KOPT-K1 (cell line): ENCODE measurements at regions not wholly inside any gene's neighbourhood (a gene's known extent, or its start where the extent isn't known, plus 50 kb on each side); places are given as distances from the start of the nearest gene placed in this dataset.

Experiments
- H3K27ac ChIP-seq: fragments of 200-600 bp; sonication (generic); 2 replicates; pipeline ENCODE4 v1.5.1; 2016; ENCODE audit warnings: antibody characterized with exemption, mild to moderate bottlenecking, low read depth, low read length; ENCODE audit not compliant: poor library complexity, severe bottlenecking
- H3K36me3 ChIP-seq: fragments of 200-600 bp; sonication (generic); 2 replicates; pipeline ENCODE4 v1.5.1; 2017; ENCODE audit warnings: antibody characterized with exemption, mild to moderate bottlenecking, low read length, moderate library complexity; ENCODE audit not compliant: insufficient read depth
- H3K9me3 ChIP-seq: fragments of 200-600 bp; sonication (generic); 2 replicates; pipeline ENCODE4 v1.5.1; 2017; ENCODE audit warnings: antibody characterized with exemption, low read length, mild to moderate bottlenecking; ENCODE audit not compliant: insufficient read depth, poor library complexity, severe bottlenecking

DNA sequence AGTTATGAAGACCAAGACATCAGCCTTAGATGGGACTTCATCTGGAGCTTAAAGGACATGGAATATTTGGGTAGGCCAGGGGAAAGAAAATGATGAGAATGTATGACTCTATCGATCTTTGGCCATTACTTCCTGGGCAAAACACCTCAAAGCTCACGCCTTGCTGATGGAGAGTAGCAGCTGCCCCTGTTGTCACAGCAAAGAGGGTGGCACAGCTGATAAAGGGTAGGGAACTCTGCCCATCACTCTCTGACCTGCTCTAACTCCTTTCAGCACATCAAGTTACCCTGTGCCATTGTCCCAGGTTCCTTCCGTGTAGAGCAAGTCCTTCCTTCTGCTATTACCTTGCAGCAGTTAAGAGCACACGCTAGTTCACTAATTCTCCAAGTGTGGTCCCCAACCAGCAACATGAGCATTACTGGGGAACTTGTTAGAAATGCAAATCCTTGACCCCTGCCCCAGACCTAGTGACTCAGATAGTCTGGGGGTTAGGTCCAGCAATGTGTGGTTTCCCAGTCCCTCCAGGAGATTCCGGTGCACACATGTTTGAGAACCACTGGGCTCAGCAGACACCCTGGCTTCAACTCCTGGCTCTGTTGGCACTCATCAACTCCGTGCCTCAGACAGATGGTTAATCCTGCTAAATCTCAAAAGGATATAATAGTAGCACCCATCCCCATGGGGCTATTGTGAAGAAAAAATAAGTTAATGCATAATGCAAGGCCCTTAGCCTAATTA, 93.7 kb upstream of the EEA1 start:
- no peaks in the 10 kb centered on the region for H3K36me3 ChIP-seq
- H3K9me3 ChIP-seq = no peaks in the 10 kb centered on the region
- no peak overlapping the region for H3K27ac ChIP-seq

DNA sequence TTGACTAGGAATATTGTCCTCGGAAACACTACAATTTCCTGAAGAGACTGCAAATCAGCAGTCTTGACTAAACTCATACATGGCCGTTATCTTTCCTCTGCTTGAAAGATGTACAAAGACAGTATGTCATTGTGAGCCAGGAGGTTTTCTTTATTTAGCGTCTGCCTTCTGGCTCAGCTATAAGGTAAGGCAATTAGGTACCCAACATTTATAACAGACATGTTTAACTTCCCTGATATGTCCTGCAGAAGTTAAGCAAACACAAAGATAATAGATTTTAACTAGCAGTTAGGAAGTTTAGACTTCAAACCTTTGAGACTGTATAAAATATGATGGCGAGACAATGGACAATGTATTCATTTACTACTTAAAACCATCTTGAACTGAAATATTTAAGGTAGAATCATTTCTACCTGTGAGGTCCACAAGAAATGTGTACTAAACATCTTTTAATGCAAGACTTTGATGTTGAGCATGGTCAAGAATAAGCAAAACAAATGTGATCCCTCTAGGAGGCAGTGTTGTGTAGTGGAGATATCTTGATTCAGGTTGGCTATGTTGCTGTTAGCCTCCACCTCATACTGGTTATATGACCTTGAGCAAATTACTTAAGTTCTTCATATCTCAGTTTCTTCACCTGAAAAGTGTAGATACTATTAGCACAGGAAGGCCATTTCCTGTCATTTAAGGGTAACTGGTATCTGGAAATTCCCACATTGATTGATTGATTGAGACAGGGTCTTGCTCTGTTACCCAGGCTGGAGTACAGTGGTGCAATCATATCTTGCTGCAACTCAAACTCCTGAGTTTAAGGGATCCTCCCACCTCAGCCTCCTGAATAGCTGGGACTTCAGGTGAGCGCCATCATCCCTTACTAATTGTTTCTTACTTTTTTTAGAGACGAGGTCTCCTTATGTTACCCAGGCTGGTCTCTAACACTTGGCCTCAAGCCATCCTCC, 96.3 kb upstream of the EEA1 start:
- Histone ChIP-seq H3K36me3 (no peaks in the 10 kb centered on the region), H3K27ac (no peak overlapping the region), H3K9me3 (no peaks in the 10 kb centered on the region)

DNA sequence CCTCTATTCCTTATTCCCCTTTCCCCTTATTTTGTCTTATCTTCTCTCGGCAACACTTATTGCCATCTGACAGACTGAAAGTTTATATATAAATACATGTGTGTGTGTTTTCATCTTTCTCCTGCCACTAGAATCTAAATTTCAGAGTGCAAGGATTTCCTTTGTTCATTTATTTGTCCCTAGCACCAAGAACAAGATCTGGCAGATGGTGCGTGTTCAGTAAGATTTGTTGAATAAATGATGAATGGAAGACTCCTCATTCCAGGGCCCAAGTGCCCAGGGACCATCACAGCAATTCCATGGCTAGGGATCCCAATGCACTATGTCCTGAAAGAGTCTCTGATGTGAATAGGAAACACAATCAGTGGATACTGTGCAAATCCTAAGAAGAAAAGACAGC, 97.9 kb upstream of the EEA1 start:
- H3K27ac ChIP-seq = no peak overlapping the region
- H3K36me3 ChIP-seq = no peaks in the 10 kb centered on the region
- no peaks in the 10 kb centered on the region for H3K9me3 ChIP-seq

DNA sequence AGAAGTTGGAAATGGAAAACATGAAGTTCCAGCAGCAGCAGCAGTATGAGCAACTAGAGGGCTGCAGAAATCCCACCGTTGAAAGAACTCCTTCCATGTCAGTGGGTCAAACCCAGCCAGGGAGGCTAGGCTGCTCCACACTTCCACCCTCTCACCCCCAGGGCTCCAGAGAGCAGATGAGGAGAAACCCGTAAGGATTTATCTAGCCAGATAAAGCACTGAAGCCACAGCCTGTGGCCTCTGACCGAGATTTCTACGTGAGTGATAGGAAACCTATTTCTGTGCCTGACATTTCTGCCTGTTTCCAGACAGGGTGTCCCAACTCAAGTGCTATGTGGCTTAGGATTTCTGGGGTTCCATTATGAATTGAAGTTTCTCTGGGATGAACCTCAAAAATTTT, 100.0 kb upstream of the EEA1 start:
- Histone ChIP-seq H3K27ac (no peak overlapping the region), H3K9me3 (no peaks in the 10 kb centered on the region), H3K36me3 (no peaks in the 10 kb centered on the region)

DNA sequence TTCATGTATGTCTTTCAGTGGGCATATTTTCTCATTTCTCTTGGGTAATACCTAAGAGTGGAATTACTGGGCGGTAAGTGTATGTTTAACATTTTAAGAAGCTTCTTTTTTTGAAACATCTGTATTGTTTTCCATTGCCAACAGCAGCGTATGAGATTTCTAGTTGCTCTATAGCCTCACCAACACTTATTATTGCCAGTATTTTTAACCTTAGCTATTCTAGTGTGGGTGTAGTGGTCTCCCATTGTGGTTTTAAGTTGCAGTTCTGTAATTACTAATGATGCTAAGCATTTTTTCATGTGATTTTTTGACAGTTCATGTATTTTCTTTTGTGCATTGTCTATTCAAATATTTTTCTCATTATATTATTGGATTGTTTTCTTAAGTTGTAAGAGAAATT, 101.9 kb upstream of the EEA1 start:
- H3K36me3 ChIP-seq = no peaks in the 10 kb centered on the region
- no peak overlapping the region for H3K27ac ChIP-seq
- no peaks in the 10 kb centered on the region for H3K9me3 ChIP-seq

DNA sequence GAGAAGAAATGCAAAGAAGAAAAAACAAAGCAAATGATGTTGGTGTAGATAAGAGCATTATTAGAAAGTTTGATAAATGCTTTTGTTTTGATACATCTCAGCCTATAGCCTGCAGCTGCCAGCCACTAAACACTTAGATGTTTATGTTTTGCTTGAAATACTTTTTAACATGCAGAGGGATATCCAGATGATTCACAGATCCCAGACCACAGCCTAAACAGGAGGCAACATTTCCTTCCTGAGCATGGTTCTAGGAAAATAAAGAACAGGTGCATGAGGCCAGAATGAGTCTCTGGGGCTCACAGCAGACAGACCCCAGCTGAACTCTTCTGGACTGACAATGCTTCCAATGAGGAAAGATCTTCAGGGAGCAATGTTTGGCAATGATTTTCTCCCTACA, 103.7 kb upstream of the EEA1 start:
- Histone ChIP-seq H3K27ac (no peak overlapping the region), H3K36me3 (no peaks in the 10 kb centered on the region), H3K9me3 (no peaks in the 10 kb centered on the region)

DNA sequence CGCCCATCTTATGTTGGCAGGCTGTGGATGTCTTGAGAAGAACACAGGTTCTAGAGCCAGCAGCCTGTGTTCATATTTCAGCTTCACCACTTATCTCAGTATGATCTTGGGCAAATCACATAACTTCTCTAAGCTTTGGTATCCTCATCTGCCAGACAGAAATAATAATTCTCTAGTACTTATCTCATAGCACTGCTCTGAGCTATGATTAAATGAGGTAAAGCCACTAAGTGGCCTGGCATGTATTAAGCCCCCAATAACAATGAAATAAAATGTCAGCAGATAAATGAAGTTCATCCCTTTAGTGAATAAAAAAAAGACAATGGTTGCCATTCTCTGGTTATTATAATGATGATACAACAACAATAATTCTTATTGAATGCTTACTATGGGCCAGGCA, 104.9 kb upstream of the EEA1 start:
- H3K36me3 ChIP-seq = no peaks in the 10 kb centered on the region
- no peak overlapping the region for H3K27ac ChIP-seq
- no peaks in the 10 kb centered on the region for H3K9me3 ChIP-seq

DNA sequence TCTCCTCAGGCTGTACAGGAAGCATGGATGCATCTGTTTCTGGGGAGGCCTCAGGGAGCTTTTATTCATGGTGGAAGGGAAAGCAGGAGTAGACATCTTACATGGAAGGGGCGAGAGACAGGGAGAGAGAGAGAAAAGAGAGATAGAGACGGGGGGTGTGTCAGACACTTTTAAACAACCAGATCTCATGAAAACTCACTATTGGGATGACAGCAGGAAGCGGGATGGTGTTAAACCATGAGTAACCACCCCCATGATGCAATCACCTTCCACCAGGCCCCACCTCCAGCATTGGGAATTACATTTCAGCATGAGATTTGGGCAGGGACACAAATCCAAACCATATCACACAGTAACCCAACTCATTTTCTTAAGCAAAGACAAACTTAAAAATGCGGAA, 110.0 kb upstream of the EEA1 start:
- H3K36me3 ChIP-seq = no peaks in the 10 kb centered on the region
- no peaks in the 10 kb centered on the region for H3K9me3 ChIP-seq
- H3K27ac ChIP-seq = no peak overlapping the region

DNA sequence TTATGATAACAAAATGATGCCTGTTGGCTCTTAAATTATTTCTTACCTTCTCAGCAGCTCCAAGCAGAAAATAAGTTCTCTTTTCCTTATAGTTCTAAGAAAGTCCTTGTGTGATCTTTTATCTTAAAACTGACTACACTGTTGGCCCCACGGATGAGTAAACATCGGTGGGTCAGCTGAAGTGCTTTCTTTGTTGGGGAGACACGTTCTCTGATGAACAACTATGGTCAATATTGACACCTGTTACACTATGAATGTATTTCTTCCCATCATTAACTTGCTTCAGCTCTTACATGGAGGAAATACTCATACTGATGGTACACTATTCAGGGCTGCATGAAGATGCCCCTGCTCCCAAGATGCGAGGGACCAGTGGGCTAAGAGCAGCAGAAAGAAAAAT, 110.8 kb upstream of the EEA1 start:
- no peaks in the 10 kb centered on the region for H3K36me3 ChIP-seq
- H3K9me3 ChIP-seq = no peaks in the 10 kb centered on the region
- no peak overlapping the region for H3K27ac ChIP-seq

DNA sequence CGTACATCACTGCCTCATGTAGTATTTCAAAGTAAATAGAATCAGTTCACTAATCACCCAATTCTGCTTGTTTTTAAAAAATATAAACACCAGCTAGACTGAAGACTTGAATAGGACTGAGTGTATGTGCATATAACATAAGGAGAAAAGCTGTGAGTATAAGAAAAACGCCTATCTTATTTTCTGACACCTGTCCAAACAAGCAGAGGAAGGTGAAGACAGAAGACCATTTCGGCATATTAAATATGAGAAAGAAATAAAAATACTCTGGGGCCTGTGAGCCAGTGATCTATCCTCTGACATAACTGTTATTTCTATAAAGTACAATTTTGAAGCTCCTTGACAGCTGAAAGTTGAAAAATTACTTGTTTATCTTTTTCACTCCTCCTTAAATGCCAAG, 111.3 kb upstream of the EEA1 start:
- Histone ChIP-seq H3K9me3 (no peaks in the 10 kb centered on the region), H3K27ac (no peak overlapping the region), H3K36me3 (no peaks in the 10 kb centered on the region)

DNA sequence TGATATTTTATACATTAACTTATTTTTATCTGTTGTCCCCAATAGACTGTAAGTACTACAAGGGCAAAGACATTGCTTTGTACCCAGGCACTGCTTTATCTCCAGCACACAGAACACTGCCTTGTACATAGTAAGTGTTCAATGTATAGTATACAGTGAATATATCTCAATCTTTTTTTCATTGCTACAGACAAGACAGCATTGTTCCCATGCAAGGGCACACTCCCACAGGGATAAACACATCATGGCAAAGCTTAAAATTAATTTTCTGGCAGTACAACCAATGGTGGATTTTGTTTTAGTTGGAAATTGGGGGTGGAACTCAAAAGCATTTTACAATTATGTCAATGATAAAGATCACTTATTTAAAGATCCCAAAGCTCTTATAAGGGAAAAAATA, 112.3 kb upstream of the EEA1 start:
- peaks cover 2% of the 10 kb centered on the region for H3K9me3 ChIP-seq

DNA sequence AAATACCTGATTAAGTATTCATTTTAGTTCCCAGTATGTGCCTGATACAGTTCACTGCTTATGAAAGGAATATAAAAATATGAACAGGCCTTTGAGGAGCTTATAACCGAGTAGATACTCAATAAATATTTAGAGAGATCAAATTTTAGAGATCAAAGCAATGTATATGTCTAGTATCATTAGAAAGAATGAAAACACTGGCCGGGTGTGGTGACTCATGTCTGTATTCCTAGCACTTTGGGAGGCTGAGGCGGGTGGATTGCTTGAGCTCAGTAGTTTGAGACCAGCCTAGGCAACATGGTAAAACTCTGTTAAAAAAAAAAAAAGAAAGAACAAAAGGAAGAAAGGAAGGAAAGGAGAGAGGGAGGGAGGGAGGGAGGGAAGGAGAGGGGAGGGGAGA, 113.2 kb upstream of the EEA1 start:
- no peaks in the 10 kb centered on the region for H3K36me3 ChIP-seq
- no peak overlapping the region for H3K27ac ChIP-seq
- H3K9me3 ChIP-seq = peaks cover 9% of the 10 kb centered on the region

More for the DNA sequence above, 112.3 kb upstream of the EEA1 start:
- Histone ChIP-seq H3K27ac (no peak overlapping the region), H3K36me3 (no peaks in the 10 kb centered on the region)

DNA sequence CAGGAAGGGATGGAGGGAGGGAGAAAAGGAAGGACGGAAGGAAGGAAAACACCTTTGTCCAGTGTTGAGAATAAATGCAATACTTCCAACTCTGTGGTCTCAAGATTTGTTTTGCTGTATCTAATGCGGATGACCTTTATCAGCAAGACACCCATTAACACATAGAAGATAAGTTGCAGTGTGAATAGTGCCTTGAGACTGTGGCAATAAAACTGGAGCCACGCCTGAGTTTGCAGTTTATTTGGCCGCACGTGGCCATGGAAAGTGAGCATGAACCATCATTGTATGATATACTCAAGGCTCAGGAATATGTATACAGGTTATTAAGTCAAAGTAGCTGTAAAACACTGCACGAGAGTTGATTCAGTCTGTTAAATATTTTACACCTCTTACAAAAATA, 113.6 kb upstream of the EEA1 start:
- Histone ChIP-seq H3K27ac (no peak overlapping the region), H3K9me3 (peaks cover 13% of the 10 kb centered on the region), H3K36me3 (no peaks in the 10 kb centered on the region)

DNA sequence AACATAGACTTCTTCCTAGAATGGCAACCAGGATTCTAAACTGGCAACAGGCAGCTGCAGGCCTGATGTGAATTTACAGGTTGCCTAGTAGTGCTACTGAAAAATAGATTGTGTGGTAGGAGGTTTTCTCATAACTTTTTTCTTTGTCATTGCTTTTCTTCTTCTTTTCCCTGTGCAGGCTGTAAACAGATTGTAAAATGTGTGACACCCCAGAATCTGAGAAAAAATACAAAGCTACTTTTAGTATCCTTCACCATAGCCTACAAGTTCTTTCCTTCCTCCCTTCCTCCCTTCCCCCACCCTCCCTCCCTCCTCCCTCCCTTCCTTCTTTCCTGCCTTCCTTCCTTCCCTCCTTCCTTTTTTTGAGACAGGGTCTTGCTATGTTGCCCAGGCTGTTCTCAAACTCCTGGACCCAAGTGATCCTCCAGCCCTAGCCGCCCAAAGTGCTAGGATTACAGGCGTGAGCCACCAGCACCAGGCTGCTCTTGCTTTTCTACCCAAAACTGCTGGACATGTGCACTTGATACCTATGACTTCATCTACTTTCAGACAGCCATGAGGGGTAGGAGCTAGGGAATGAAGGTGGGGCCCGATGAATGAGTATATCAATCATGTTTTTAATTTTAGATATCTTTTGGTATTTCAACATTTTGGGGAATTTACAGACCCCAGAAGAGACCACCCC, 114.2 kb upstream of the EEA1 start:
- Histone ChIP-seq H3K9me3 (peaks cover 16% of the 10 kb centered on the region), H3K27ac (no peak overlapping the region), H3K36me3 (no peaks in the 10 kb centered on the region)

DNA sequence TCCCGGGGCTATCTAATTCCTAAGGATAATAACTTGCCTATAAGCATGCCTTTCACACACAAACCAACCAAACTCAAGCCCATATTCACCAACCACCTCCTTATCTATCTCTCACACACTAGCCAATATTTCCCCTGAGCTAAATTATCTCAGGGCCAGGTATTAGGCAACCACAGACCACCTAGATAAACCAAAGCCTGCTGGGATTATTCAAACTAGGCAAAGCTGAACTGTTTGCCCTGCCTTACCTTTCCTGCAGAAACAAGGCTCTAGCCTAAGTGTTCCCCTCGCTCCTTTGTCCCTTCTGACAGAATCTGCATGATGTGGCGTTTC, 114.7 kb upstream of the EEA1 start:
- no peaks in the 10 kb centered on the region for H3K36me3 ChIP-seq
- H3K9me3 ChIP-seq = peaks cover 16% of the 10 kb centered on the region
- H3K27ac ChIP-seq = no peak overlapping the region
